ENCODE measurements at regions not wholly inside any gene's neighbourhood (a gene's known extent, or its start where the extent isn't known, plus 50 kb on each side); places are given as distances from the start of the nearest gene placed in this dataset.
A peak's percentile ranks its signal among the peaks of the same experiment; 100 is the strongest.

- TF ChIP-seq POLR2A (IDR thresholded peaks at IDR 0.05) (no peak), POLR2AphosphoS5 (IDR thresholded peaks at IDR 0.05) (no peak), CTCF (IDR thresholded peaks at IDR 0.05 in 8 of 11, conservative IDR thresholded peaks at IDR 0.05 in 3 of 11) (no peak)
- Histone ChIP-seq H3K4me1 (no peaks in the 10 kb centered on the region), H3K9me3 (peaks cover 0 to 41% (median 21%) of the 10 kb centered on the region in 8 donors), H3K27me3 (replicated peaks in 1 of 7) (no peaks in the 10 kb centered on the region), H3K27ac (no peak overlapping the region), H3K4me3 (no peak overlapping the region), H3K36me3 (no peaks in the 10 kb centered on the region)
- 86 to 92% (median 88%) methylated on average over 4 of the region's 4 CpGs for WGBS, 5 donors
- no peak for DNase-seq
- intact Hi-C loops (cut with DNase I; ENCODE audit: low total_unique reads) = no loop called here
Measured at GRCh38 chr13:68152414-68152813, 922.3 kb upstream of the PCDH9 start.

GRCh38 chr13:68145852-68146251 is 915.7 kb upstream of the PCDH9 start:
- H3K4me1 ChIP-seq = no peaks in the 10 kb centered on the region
- H3K9me3 ChIP-seq = peaks cover 0 to 14% (median 0%) of the 10 kb centered on the region in 8 donors
- no peaks in the 10 kb centered on the region for H3K36me3 ChIP-seq
- H3K4me3 ChIP-seq = no peak overlapping the region
- no peak overlapping the region for H3K27ac ChIP-seq
- no peaks in the 10 kb centered on the region for H3K27me3 ChIP-seq (replicated peaks in 1 of 7)
- DNase-seq = no peak
- intact Hi-C loops (cut with DNase I; ENCODE audit: low total_unique reads) = no loop called here
- 76 to 88% (median 79%) methylated on average over 2 of the region's 2 CpGs for WGBS, 5 donors
- TF ChIP-seq POLR2A (IDR thresholded peaks at IDR 0.05) = no peak
- no peak for TF ChIP-seq CTCF (IDR thresholded peaks at IDR 0.05 in 8 of 11, conservative IDR thresholded peaks at IDR 0.05 in 3 of 11)
- no peak for TF ChIP-seq POLR2AphosphoS5 (IDR thresholded peaks at IDR 0.05)

GRCh38 chr13:68128297-68128915 is 898.3 kb upstream of the PCDH9 start:
- no peak for TF ChIP-seq POLR2A (IDR thresholded peaks at IDR 0.05)
- no peak for TF ChIP-seq CTCF (IDR thresholded peaks at IDR 0.05 in 8 of 11, conservative IDR thresholded peaks at IDR 0.05 in 3 of 11)
- TF ChIP-seq POLR2AphosphoS5 (IDR thresholded peaks at IDR 0.05) = no peak

GRCh38 chr13:68125087-68125480 is 894.9 kb upstream of the PCDH9 start:
- Histone ChIP-seq H3K36me3 (no peaks in the 10 kb centered on the region), H3K9me3 (peaks cover 0 to 12% (median 0%) of the 10 kb centered on the region in 8 donors), H3K27me3 (replicated peaks in 1 of 7) (no peaks in the 10 kb centered on the region), H3K4me1 (no peaks in the 10 kb centered on the region), H3K27ac (no peak overlapping the region), H3K4me3 (no peak overlapping the region)
- TF ChIP-seq CTCF (IDR thresholded peaks at IDR 0.05 in 8 of 11, conservative IDR thresholded peaks at IDR 0.05 in 3 of 11) (no peak), POLR2A (IDR thresholded peaks at IDR 0.05) (no peak), POLR2AphosphoS5 (IDR thresholded peaks at IDR 0.05) (no peak)
- intact Hi-C loops (cut with DNase I; ENCODE audit: low total_unique reads) = no loop called here
- DNase-seq = no peak
- 31 to 71% (median 58%) methylated on average over 2 of the region's 2 CpGs for WGBS, 5 donors

More at GRCh38 chr13:68128297-68128915, 898.3 kb upstream of the PCDH9 start:
- intact Hi-C loops (cut with DNase I; ENCODE audit: low total_unique reads) = no loop called here
- Histone ChIP-seq H3K9me3 (peaks cover 0 to 13% (median 0%) of the 10 kb centered on the region in 8 donors), H3K27me3 (replicated peaks in 1 of 7) (no peaks in the 10 kb centered on the region), H3K4me1 (no peaks in the 10 kb centered on the region), H3K4me3 (no peak overlapping the region), H3K36me3 (no peaks in the 10 kb centered on the region), H3K27ac (no peak overlapping the region)
- WGBS, 5 donors = 84 to 91% (median 86%) methylated on average over 7 of the region's 7 CpGs
- DNase-seq = peak; percentile 61

Measured in spleen (tissue), 11 donors.